H4 (cell line): ENCODE measurements at regions not wholly inside any gene's neighbourhood (a gene's known extent, or its start where the extent isn't known, plus 50 kb on each side); places are given as distances from the start of the nearest gene placed in this dataset.
"Not testable (repeated sequence)": the region's sequence is repeated elsewhere in the genome, so short reads cannot be mapped to it uniquely, and the experiment has no call there.

Source experiments
- DNase-seq: peaks from one replicate; pipeline ENCODE4 v3.0.0-alpha.2; 2015; ENCODE audit warnings: low spot score

DNA sequence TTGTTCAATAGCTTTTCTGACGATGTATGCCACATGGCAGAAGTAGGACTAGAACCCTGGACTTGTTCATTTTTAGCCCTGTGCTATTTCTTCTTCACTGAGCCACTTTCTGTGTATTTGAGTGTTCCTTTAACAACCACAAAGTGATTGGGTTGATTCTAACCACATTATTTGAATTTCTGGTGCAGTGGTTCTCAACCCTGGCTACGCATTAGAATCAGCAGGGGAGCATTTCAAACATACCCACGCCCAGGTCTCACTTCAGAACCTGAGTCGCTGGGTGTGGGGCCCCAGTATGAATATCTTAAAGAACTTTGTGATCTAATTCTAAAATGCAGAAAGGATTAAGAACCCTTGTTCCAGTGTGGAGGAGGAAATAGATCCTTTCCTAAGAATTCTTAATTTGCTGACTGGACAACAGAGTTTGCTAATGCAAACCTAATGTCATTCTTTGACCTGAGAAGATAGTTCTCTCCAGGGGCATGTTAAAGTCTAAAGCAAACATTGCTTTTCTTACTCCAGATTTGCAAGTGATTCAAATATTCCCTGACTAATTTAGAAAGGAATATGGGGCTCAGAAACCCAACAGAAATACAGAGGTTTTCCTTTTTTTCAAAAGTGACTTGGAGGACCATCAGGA lies 75.4 kb upstream of the GDNF start:
- no peak for DNase-seq

- DNase-seq = not testable (repeated sequence)
Observed at GRCh38 chr5:37909610-37910266, 69.9 kb upstream of the GDNF start.

- DNase-seq = no peak
Observed at GRCh38 chr5:37906416-37906815, 66.6 kb upstream of the GDNF start.

- no peak for DNase-seq
Observed at GRCh38 chr5:37905230-37905629, 65.4 kb upstream of the GDNF start.

DNA sequence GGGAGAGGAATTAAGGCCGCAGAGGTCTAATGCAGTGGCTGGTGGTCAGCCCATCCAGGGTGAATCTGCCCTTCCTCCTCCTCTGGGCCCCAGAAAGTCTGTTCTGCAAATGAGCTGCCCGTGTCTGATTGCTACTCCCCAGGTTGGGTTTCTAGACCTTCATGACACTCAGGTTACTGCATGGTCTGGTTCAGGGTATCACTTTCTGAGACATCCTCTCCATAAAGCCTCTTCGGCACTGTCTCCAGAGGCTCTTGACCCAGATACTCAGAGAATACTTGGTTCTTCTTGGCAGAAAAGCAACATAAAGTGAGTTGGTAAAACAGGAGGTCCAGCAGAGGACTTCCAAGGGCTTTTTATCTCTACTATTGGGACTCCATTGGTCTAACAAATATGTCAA lies 62.5 kb upstream of the GDNF start:
- DNase-seq = no peak

DNA sequence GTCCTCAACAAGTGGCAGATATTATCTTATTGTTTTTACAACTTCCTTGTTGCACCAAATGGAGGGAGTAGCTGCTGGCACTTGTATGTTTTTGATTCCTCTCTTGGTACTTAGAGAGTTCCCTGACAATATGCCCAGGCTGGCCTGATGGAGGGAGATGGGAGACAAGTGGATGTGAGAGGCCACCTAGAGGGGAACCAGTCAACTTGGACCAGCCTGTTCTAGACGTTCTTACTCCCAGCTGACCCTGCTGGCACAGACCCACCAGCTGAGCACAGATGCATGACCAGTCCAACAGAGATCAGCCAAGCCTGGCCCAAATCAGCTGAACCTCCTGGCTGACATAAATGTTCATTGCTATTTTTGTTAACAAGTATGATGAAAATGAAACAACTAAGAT lies 60.9 kb upstream of the GDNF start:
- peak; percentile 48 for DNase-seq

GRCh38 chr5:37899037-37899436 lies 59.2 kb upstream of the GDNF start:
- DNase-seq = no peak

DNA sequence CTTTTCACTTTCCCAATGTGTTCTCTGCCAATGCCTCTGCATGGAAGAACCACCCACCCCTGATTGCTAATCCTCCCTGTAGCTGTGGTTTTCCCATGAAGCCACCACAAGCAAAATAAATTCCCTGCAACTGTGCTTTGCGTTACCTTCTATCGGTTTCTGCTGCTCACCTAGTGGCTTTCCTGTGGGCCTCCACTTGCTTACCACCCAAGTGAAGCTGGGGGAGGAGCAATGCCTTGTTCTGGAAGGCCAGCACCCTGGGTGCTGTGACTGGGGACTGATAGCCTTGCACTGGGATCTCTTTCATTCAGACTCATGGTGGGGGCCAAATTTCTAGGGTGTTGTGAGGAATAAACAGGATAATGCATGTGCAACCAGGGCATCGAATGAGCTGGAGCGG lies 56.3 kb upstream of the GDNF start:
- peak; percentile 27 for DNase-seq

DNA sequence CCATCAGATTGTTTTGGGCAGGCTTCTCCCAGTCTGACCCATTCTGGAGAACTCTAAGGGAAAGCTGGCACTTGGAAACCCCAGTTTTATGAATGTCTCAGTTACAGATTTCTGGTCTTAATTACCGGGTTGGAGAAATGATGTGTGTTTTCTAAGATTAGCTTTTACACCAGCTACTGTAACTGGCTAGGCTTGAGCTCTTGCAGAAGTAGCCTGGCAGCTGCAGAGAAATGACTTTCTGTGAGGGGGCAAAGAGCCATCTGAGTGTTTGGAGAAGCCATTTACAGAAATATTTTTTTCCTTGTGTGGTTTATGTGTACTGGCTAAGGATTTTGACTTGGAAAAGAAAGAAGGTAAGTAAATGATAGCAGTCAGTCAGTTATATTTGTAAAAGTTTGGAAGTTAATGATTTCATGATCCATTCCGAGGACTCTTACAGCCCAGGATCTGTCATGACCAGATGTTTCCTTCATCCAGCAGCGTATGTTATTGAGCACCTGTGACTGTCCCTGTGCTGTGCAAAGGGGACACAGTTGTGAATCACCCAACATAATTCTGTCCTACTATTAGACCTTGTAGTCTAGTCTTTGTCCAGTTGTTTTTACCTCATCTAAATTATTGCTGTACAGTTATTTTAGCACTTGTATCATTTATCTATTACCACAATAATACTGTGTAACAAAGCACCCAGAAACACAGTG lies 53.7 kb upstream of the GDNF start:
- no peak for DNase-seq

DNA sequence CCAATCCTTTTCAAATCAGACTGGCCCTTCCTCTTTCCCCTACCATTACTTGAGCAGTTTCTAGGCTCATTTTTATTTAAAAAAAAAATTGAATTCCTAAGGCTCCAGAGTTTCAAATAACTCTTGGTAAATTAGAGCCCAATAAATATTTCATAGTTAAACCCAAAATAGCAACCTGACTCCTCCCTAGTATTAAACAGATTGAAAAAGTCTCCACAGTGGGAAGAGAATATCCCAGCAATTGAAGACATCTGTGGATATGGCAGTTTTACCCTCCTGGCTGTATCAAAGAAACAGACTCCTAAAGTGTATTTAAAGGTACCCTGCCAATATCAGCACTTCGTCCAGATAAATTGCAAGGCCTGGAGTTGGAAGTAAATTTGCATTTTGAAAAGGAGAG lies 52.7 kb upstream of the GDNF start:
- no peak for DNase-seq

DNA sequence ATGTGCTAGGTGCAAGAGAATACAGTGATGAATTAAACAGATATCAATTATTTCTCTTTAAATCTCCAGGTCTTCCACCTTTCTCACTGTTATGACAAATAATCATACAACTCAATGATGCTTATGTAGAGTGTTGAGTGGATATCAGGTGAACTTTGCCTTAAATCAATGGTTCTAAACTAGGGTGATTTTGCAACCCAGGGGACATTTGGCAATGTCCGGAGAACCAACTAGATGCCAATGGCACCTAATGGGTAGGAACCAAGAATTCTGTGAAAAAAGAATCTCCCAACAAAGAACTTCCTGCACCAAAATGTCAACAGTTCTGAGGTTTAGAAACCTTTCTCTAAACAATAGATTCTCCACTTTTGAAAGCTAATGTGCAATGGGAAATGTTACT lies 52.0 kb upstream of the GDNF start:
- no peak for DNase-seq

GRCh38 chr5:37889612-37890317 lies 49.9 kb upstream of the GDNF start:
- DNase-seq = peak; percentile 84
